Fibroblast of lung (primary cell): ENCODE measurements at regions not wholly inside any gene's neighbourhood (a gene's known extent, or its start where the extent isn't known, plus 50 kb on each side); places are given as distances from the start of the nearest gene placed in this dataset.

ENCODE experiments used
- DNase-seq, 2 donors: peaks; one replicate each; pipeline versions ENCODE4 v3.0.0 to v3.0.0-alpha.2; 2010; ENCODE audit warnings: low read depth in 2 of 2
- H2AFZ ChIP-seq: 2 replicates; pipeline ENCODE4 v1.5.1; 2012; ENCODE audit warnings: low read length, control low read depth, inconsistent platforms
- H3K27ac ChIP-seq: 2 replicates; pipeline ENCODE4 v1.5.1; 2011; ENCODE audit warnings: low read length, control low read depth; ENCODE audit not compliant: insufficient read depth
- H3K27me3 ChIP-seq: 2 replicates; pipeline ENCODE4 v1.5.1; 2011; ENCODE audit warnings: mild to moderate bottlenecking, low read length; ENCODE audit not compliant: control insufficient read depth, insufficient read depth
- H3K36me3 ChIP-seq: 2 replicates; pipeline ENCODE4 v1.5.1; 2011; ENCODE audit warnings: low read length; ENCODE audit not compliant: control insufficient read depth, insufficient read depth
- H3K4me1 ChIP-seq: 2 replicates; pipeline ENCODE4 v1.5.1; 2011; ENCODE audit warnings: low read length; ENCODE audit not compliant: control insufficient read depth, insufficient read depth; ENCODE audit errors: extremely low read depth
- H3K4me2 ChIP-seq: 2 replicates; pipeline ENCODE4 v1.5.1; 2011; ENCODE audit warnings: low read length, control low read depth; ENCODE audit not compliant: insufficient read depth; ENCODE audit errors: extremely low read depth
- H3K4me3 ChIP-seq, 4 experiments: fragments of 200-600 bp in 1 of 4; sonication (generic) in 1 of 4; replicated peaks in 1 of 4; 2 replicates each; pipeline ENCODE4 v1.5.1; 2011 to 2016; ENCODE audit warnings: low read length in 4 of 4, low read depth in 3 of 4, mild to moderate bottlenecking in 3 of 4, control low read depth in 2 of 4, inconsistent platforms in 1 of 4, mixed read lengths in 1 of 4; ENCODE audit not compliant: insufficient read depth in 1 of 4; ENCODE audit errors: control extremely low read depth in 1 of 4
- H3K79me2 ChIP-seq: 2 replicates; pipeline ENCODE4 v1.5.1; 2012; ENCODE audit warnings: mild to moderate bottlenecking, low read length, inconsistent platforms; ENCODE audit not compliant: control insufficient read depth, insufficient read depth
- H3K9ac ChIP-seq: 2 replicates; pipeline ENCODE4 v1.5.1; 2011; ENCODE audit warnings: mild to moderate bottlenecking, low read length, control low read depth; ENCODE audit not compliant: insufficient read depth
- H3K9me3 ChIP-seq: 2 replicates; pipeline ENCODE4 v1.5.1; 2012; ENCODE audit warnings: low read depth, low read length; ENCODE audit not compliant: control insufficient read depth, insufficient read depth
- H4K20me1 ChIP-seq: 2 replicates; pipeline ENCODE4 v1.5.1; 2011; ENCODE audit warnings: low read length; ENCODE audit not compliant: control insufficient read depth, insufficient read depth; ENCODE audit errors: extremely low read depth
- CTCF ChIP-seq, 2 donors: IDR thresholded peaks in 1 of 2; conservative IDR thresholded peaks in 1 of 2; 1 replicate in 1 of 2; 2 replicates in 1 of 2; pipeline ENCODE4 v1.5.1; 2011 to 2012; ENCODE audit warnings: low read length in 2 of 2, control low read depth in 1 of 2, inconsistent platforms in 1 of 2, low read depth in 1 of 2, mild to moderate bottlenecking in 1 of 2
- EZH2 ChIP-seq: IDR thresholded peaks from 2 replicates; pipeline ENCODE4 v1.5.1; 2012; ENCODE audit warnings: low read length, control low read depth, mild to moderate bottlenecking; ENCODE audit errors: missing control alignments

GRCh38 chr6:74588094-74588832, 617.6 kb downstream of the COL12A1 start:
- Histone ChIP-seq H3K36me3 (no peaks in the 10 kb centered on the region), H3K27ac (no peak overlapping the region), H3K79me2 (no peaks in the 10 kb centered on the region), H3K27me3 (no peaks in the 10 kb centered on the region), H3K4me1 (no peaks in the 10 kb centered on the region), H3K4me2 (no peak overlapping the region), H3K9me3 (no peaks in the 10 kb centered on the region), H3K4me3 (no peak overlapping the region), H4K20me1 (no peaks in the 10 kb centered on the region), H3K9ac (no peak overlapping the region), H2AFZ (no peak overlapping the region)
- TF ChIP-seq EZH2, result no peak
- TF ChIP-seq CTCF (conservative IDR thresholded peaks at IDR 0.05 in 1 of 2, IDR thresholded peaks at IDR 0.05 in 1 of 2; ENCODE audit: low read depth in 1 of 2, low read length in 2 of 2), result no peak
- DNase-seq, result no peak

- no peaks in the 10 kb centered on the region for H3K36me3 ChIP-seq
- no peak overlapping the region for H3K9ac ChIP-seq
- H2AFZ ChIP-seq, result no peak overlapping the region
- TF ChIP-seq EZH2 (no peak), CTCF (conservative IDR thresholded peaks at IDR 0.05 in 1 of 2, IDR thresholded peaks at IDR 0.05 in 1 of 2; ENCODE audit: low read depth in 1 of 2, low read length in 2 of 2) (no peak)
- H3K79me2 ChIP-seq, result no peaks in the 10 kb centered on the region
- no peaks in the 10 kb centered on the region for H3K9me3 ChIP-seq
- no peaks in the 10 kb centered on the region for H4K20me1 ChIP-seq
- H3K4me3 ChIP-seq, result no peak overlapping the region
- no peak for DNase-seq
- H3K27ac ChIP-seq, result no peak overlapping the region
- H3K27me3 ChIP-seq, result no peaks in the 10 kb centered on the region
- no peaks in the 10 kb centered on the region for H3K4me1 ChIP-seq
- H3K4me2 ChIP-seq, result no peak overlapping the region
These were observed 618.5 kb downstream of the COL12A1 start for GRCh38 chr6:74587386-74587785.

- H3K4me1 ChIP-seq, result no peaks in the 10 kb centered on the region
- H3K4me3 ChIP-seq, result no peak overlapping the region
- H3K9me3 ChIP-seq, result no peaks in the 10 kb centered on the region
- no peaks in the 10 kb centered on the region for H3K36me3 ChIP-seq
- no peak overlapping the region for H3K27ac ChIP-seq
- no peaks in the 10 kb centered on the region for H3K79me2 ChIP-seq
- H4K20me1 ChIP-seq, result no peaks in the 10 kb centered on the region
- no peak for TF ChIP-seq CTCF (conservative IDR thresholded peaks at IDR 0.05 in 1 of 2, IDR thresholded peaks at IDR 0.05 in 1 of 2; ENCODE audit: low read depth in 1 of 2, low read length in 2 of 2)
- no peak for TF ChIP-seq EZH2
- H3K27me3 ChIP-seq, result no peaks in the 10 kb centered on the region
- peak; percentile 43 to 49 for DNase-seq
- no peak overlapping the region for H3K9ac ChIP-seq
- no peak overlapping the region for H3K4me2 ChIP-seq
- H2AFZ ChIP-seq, result no peak overlapping the region
These were observed 620.1 kb downstream of the COL12A1 start for GRCh38 chr6:74585753-74586152.
